Fibroblast of skin of right quadriceps (primary cell): ENCODE measurements at regions not wholly inside any gene's neighbourhood (a gene's known extent, or its start where the extent isn't known, plus 50 kb on each side); places are given as distances from the start of the nearest gene placed in this dataset.

Experiments
- DNase-seq: peaks from one replicate; pipeline ENCODE4 v3.0.0-alpha.2; 2013

DNA sequence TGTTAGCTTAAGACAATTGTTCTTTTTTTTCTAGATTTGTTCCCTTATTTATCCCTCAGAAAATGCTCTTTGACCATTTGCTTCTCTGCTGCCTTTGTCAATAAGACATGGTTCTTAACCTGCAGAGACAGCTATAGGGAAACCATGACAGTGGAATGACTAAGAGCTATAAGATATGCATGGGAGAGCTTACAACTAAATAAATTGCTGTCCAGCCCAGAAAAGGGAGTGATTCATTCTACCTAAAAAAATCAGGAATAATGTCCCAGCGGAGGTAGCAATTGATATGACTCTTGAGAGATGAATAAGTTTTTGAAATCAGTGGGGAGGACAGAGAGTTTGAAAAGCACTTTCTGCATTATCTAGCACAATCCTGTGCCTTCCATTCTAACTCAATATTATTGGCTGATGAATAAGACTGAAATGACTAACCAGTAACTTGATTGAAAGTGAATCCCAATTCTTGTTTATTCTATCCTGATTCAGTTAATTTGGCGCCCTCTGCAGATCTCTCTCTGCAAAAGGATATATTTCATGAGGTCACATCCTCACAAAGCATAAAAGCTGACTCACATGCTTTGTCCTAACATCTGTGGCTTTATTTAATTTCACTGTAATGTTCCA is 680.5 kb upstream of the API5 start:
- peak; percentile 50 for DNase-seq

DNA sequence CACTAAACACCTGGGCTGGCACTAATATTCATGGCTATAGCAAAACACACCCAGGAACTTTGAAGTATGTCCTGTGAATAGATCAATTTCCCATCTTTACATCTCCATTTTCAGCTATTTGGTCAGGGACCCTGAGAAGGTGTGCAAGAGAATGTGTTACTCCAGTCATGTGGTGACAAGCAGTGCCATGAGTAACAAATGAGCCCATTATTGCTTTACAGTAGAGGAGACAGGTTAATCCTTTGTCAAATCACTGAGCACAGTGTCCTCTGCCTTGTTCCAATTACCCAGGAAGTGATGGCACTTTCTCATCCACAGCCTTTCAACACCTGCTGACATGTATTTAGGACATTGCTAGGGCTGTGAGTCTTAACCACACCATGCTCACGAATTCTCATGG is 664.8 kb upstream of the API5 start:
- no peak for DNase-seq

DNA sequence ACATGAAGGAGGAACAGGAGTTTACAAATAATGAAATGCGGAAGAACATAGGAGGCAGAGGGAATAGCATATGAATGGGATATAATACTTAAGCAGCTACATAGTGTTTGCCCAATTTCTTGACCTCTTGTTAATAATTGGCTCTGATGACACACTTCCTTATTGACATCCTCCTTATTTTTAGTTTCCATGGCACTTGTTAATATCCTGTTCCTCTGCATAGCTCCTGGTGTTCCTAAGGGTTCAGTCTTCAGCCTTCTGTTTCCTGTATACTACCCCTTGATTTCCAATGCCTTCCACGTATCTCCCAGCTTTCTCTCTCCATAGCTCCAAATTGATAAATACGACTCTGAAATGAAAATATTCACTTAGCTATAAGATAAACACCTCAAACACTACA is 663.8 kb upstream of the API5 start:
- no peak for DNase-seq

DNA sequence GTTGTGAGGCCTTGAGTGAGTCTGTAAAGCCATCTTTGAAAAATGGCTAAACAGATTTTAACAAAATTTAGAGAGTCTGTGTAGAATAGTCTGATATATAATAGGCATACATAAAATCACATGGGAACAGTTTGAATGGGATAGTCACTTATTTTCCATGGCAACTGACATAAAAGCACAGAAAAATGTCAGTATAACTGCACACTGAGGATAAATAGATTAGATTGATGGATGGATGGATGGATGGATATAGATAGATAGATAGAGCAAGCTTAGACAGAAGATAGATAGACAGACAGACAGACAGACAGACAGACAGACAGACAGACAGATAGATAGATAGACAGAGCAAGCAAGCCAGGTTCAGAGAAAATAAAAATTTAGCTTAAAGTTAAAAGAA is 660.2 kb upstream of the API5 start:
- no peak for DNase-seq

DNA sequence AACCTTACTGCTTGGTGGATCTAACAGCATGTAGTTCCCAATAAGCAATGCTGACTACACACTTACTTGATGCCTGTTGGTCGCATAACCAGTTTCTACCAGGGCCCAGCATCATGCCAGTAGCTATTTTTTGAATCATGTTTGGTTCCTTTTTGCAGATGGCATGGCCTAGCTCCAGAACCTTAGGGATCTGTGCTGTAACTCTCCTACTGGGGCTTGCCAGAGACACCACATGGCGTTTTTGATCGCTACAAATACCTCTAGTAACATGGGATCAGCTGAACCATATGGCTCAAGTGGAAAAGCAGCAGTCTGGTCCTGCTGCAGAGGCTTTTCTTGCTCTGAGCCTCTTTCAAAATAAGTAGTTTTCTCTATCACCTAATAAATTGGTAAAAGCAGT is 654.6 kb upstream of the API5 start:
- no peak for DNase-seq

DNA sequence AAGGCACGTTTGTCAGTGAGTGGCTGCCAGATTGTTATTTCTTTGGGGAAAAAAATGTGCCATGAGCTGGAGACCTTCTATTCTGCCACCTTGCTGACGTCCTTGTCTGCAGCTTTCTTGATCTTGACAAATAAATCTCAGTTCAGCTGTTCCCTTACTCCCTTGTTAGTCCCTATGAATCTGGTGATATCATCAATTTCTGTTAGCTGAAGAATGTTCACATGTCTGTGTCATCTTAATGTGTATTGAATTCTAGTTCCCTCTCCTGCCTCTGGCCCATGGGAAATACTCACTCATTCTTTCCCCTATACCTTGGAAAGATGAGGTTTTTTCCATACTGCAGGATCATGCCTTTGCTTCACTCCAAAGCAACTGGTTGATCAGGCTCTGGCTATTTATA is 649.9 kb upstream of the API5 start:
- DNase-seq: no peak

DNA sequence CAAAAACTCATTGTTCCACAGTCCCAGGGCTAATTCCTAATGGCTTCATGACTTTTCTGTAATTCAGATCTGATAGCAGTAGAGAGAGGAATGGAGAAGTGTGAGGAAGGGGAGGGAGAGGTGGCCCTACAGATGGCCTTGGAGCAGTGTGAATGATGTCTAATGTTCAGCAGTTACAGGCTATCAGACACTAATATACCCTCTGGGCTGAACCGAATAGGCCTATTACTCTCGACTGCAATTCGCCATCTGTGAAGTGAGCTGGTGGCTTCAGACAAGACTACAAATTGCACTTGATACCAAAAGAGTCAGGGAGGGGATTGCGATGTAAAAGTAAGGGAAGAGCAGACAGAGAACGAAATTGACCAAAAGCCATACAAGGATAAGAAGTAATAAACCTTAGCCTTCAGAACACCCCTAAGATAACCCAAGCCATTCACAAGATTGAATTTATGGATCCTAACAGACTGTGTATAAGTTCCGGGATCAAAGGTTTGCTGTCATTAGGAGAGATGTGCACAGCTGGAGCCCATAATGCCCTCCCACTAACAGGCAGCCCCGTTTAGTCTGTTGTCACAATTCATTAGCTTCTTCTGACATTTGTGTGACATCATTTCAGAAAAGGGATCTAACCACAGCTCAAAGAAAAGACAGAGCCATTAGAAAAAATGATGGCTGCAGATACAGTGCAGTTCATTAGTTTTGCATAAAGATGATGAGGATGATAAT is 642.4 kb upstream of the API5 start:
- no peak for DNase-seq

DNA sequence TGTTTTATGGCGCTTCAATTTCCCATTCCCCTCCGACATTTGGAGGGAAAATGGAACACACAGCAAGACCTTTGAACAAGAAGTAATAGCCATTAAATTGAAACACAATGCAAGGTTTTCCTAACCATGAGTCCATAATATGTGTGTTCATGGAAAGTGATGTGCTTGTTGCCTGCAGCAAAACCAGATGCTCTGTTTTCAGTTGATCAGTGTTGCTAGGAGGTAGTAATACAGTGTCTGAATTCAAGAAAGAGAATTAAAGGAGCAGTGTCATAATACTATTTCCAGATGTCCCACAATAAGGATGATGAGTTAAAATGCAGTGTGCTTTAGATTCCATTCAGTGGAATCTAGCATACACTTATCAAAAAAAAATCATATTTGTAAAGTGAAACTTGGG is 637.4 kb upstream of the API5 start:
- no peak for DNase-seq

DNA sequence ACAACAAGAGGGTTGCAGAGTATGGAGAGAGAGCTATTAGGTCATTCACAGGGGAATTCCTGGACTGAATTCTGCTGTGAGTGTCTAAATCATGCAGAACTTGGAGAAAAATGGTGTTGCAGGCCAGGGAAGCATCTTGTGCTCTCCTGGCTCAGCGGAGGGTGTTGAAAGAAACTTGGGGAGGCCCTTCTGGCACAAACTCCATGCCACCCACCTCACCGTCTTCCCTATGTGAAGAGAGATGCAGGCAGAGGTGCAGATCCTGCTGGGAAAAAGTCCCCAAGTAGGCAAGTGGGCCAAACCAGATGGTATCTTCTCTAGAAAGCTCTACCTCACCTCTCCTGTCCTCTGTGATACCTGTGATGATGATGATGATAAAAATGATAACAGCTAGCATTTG is 604.3 kb upstream of the API5 start:
- DNase-seq: no peak

DNA sequence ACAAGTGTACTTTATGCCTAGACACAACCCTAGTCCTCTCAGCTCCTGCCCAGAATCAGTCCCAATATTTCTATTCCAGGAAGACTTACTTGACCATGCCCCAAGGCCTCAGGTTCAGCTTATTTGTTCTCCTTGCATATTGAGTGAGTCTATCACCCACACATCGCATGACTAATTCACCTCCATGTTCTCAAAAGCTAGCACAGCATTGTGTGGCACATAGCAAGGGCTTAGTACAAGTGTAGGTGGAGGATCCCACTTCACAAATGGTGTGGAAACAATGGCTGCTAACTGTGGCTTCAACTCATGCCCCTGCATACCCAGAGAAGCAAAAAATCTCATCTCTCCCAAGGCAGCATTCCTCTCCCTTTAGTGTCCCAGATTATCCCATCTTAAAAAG is 602.6 kb upstream of the API5 start:
- no peak for DNase-seq

DNA sequence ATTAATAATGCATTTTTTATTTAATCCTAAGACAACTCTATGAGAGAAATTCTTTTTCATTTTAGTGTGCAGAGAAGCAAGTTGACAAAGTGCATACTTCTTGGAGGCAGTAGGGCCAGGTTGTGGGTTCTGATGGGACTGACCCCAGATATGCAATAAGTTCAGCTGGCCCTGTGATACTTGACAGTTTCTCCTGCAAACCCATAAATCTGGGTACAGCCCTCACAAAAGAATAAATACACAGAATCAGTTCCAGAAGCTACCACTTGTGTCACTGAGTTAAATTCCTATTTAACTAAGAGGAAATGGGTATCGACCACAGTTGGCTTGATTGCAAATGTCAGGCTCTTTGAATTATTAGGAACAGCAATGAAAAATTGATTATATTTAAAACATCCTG is 598.5 kb upstream of the API5 start:
- DNase-seq: no peak

DNA sequence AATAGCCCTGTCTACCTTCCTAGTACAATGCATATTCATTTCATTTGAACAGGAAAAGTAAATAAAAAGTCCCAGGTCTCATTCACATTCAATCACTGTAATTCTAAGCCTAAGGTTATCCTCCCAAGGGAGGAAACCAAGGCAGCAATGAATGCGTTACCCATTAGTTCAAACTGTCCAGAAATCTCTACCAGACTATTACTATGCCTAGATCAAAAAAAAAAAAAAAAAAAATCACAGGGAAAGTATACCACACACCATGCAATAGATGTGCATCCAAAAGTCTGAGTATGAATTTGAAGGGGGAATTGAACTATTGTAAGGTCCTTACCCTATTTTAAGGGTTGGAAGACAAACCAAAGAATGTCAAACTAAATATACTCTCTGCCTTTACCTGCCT is 598.0 kb upstream of the API5 start:
- DNase-seq: no peak

DNA sequence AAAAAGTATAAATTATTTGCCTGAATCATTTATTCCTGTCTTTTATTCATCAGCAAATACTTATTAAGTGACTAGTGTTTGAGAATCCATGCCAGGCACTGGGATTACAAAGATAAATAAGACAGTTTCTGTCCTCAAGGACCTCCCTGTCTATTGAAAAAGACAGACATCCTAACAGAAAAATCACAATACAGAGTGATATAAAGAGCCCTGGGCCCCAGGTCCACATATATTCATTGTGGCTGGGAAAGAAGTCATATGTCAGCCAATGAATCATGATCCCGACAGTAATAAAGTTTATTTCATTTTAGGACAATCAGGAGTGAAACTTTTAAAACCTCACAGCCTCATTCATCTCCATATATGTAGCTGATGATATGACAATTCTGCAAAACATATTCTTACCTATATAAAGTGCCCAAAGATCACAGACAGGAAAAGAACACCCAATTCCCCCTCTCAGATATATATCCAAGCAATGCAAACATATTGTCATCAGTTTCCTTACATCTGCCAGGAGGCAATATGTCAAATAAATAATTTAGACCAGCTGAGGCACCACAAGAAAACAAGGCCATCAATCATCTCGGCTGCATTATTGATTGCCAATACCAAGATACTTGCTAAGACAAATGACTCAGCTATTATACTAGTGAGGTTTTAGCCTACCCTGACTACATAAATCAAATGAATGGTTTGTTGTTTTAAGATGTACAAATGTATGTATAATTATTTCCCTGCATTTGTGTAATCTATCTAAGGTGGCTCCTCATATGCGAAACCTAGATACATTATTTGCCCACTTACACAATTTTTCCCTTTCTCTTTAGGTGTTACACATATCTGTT is 590.9 kb upstream of the API5 start:
- no peak for DNase-seq

DNA sequence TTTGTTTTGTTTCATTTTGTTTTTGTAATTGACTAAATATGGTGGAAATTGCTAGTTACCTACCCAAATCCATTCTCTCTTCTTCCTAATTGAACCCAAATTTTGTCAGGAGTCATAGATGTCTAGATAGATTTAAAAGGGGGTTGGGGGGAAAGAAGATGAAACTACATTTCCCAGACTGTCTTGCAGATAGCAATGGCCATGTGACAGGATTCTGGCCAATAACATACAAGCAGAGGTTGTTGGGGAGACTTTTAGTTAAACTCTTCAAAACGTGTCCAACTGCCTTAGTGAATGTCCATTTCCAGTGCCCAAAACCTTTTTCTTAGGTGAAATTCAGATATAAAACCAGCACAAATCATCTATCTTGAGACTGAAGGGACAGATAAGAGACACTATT is 583.9 kb upstream of the API5 start:
- no peak for DNase-seq

DNA sequence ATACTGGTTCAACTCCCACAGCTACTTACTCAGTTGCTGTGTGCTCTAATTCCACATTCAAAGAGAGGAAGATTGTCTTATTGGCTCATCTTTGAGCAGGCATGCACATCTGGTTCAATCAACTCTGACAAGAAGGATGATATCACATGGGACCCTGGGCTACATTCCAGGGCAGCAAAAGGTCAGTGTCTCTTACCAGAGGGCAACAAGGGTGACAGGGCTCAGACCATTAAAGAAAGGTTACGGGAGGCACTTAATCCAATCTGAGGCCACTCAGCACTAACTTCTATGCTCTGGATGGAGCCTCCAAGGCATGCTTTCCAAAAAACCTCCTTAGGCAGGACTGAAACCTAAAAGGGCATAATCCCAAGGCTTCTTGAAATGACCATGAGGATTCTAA is 549.4 kb upstream of the API5 start:
- DNase-seq: no peak

DNA sequence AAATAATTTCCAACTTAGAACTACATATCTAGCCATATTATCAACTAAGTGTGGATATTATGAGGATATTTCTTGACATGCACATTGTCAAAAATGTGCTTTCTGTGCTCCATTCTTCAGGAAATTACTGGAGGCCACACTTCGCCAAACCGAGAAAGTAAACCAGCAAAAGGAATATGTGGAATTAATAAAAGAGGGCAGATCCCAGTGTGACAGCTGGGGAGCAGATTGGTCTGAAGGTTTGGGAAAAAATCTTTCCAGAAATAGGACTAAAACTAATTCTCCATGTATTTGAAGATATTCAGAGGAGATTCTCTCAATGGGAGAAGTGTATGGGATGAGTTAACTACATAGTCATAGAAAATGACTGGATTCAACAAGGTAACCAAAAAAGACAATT is 546.9 kb upstream of the API5 start:
- DNase-seq: no peak

DNA sequence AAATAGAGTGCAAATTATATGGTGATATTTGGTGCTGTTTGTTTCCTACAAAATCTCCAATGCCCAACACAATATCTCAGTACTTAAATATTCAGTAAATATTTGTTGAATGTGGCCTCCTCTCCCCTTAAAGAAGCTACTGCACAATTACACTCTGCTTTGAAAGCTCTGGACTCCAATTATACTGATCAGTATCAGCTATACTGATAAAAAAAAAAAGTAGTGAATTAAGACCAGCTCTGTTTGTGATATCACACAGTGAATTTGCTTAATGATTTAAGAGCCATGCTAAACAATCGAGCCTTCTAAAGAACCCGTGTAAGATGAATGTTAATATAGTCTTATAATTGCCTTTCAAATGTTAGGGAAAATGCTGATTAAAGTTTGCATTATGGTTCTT is 543.2 kb upstream of the API5 start:
- DNase-seq: no peak

DNA sequence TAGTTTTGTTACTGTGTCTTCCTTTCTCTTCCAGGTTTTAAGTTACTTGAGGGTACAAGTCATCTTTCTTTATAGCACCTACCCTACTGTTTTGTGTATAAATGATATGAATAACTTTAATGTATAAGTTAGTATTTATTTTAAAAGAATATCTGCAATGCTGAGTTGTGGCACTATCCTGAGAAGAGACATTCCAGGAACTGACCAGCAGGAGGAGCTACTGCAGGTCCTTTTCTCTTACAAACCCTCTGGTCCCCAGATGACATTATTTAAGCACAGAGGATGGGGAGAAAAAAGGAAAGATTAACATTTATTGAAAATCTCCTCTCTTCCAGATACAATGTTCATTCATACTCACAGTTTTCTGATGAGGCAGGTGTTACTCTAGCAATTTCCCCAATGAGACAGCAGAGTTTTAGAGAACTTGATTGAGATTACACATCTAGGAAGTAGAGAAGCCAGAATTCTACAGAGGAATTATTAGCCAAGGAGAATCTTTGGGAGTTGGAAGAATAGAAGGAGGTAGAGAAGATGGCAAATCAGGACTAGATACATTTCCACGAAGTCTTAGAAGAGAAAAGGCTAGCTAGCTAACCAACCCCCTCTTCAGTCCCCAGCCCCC is 541.2 kb upstream of the API5 start:
- peak; percentile 26 for DNase-seq

DNA sequence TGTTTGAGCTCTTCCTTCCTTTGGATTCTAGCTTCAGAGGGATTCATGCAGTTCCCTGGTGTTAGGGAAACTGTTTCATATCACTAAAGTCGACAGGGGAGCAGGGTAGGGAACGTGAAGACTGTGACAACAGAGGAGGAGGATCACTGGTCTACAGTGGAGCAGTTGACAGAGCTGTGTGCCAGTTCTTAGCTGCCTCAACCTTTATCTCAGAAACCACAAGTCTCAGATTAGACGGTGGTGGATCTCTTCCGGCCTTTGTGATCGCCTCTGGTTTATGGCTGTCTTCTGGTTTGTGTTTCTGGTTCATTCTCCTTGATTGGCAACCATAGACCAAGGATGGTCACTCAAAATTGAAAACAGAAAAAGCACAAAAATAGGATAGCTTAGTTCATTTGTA is 538.9 kb upstream of the API5 start:
- no peak for DNase-seq

DNA sequence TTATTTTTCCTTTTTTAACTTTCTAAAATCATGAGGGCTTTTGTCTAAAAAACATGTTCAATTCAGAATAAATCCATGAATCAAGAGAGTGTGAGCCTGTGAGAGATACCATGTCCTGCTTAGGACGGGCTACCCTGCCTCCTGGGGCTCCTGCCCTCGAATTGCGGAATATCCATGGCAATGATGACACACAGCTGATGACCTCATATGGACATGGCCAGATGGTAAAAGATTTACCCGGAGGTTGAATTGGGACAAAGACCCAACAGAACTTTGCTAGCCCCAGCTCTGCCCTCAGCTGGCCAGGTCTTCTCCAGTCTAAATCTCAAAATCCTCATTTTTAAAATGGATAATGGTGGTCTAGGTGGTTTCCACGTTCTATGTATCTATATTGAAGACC is 538.1 kb upstream of the API5 start:
- no peak for DNase-seq

DNA sequence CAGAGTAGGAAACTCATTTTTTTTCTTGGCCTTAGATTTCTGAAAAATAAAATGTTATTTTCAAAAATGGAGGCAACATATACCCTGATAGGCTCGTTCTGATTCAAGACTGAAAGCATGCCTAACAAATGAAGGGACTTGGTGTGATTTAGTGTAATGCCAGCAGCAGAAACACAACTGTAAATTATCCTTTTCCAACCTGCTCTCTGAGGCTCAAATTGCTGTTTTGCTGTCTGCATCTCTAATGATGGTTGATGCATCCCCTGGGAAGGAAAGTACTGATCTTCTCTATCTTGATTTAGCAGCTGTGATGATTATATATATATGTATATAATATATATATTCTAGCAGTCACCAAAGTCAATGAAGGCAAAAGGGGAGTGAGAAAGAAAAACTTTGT is 537.2 kb upstream of the API5 start:
- DNase-seq: no peak

DNA sequence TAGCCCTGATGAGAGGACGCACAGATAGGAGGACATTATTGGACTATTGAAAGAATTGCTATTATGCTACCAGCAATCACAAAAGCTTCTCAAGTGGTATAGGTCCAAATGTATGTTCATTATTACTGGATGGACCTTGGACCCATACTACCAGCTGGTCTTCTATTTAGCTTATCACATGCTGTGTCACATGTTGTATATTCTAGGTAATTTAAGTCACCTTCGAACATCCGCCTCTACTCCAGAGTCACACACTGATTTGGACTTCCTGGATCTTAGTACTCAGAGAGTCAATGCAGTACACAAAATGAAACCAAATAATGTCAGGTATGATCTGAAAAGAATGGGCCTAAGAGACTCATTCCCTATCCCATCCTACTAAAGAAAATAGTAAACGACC is 534.0 kb upstream of the API5 start:
- DNase-seq: no peak

DNA sequence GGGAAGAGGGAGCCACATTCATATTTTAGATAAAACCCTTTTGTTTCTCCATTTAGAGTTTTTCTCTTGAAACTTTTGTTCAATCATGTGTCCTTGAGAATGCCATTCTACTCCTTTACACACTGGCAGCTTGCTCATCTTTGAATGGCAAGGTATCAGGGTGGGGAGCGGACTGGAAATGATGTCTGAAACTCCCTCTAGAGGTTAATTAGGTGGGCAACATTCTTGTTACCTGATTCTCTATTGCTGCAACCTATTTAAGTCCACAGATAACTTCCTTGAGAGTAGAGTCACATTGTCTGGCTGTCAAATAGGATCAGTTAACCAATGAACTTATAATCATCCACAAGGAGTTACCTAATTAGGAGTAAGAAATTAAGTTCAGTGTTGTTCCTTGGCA is 533.6 kb upstream of the API5 start:
- DNase-seq: no peak

DNA sequence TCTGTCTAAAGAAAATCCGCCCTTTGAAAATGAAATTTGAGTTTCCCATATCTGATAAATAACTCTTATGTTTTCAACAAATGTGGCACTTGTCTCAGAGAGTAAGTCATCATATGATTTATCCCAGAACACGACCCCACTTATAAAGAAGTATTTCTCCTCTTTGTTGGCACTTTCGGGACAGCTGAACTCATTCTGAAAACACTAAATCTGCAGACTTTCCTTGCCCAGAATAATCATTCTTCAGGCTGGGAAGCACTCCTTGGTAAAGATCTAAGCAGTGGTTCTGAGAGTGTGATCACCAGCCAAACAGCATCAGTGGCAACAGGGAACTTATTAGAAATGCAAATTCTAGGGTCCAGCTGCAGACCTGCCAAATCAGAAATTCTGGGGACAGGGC is 532.2 kb upstream of the API5 start:
- no peak for DNase-seq
